ENCODE measurements at regions not wholly inside any gene's neighbourhood (a gene's known extent, or its start where the extent isn't known, plus 50 kb on each side); places are given as distances from the start of the nearest gene placed in this dataset.

DNA sequence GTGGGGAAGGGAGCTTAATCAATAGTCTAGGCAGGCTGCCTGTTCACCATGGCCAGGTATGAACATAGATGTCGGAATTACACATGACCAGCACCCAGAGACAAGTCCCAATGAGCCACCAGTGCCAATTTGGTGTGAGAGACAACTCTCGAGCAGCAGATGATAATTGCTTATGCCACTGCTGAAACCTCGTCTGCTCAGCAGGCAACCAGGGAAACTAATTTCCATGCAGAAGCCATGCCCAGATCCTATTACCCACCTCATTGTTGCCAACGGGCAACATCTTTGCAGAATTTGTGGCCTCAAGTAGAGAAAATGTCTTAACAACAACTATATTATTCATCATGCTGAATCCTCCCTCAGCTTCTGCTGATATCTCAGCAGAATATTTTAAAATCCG lies 84.9 kb downstream of the CGGBP1 start:
- no peaks in the 10 kb centered on the region for H3K36me3 ChIP-seq (ENCODE audit: control insufficient read depth in 4 of 4, insufficient read depth in 3 of 4, low read depth in 1 of 4, low read length in 3 of 4)
- TF ChIP-seq FOXA2 (IDR thresholded peaks at IDR 0.05), result no peak
- no peak for DNase-seq (ENCODE audit: low spot score)
- H3K27me3 ChIP-seq (ENCODE audit: control insufficient read depth in 4 of 4, insufficient read depth in 4 of 4, low read length in 3 of 4), result peaks cover 0 to 2% (median 0%) of the 10 kb centered on the region in 4 donors
- H3K27ac ChIP-seq (ENCODE audit: low read depth in 1 of 2, low read length in 2 of 2), result no peak overlapping the region
- H3K4me3 ChIP-seq (ENCODE audit: low read depth in 1 of 3, low read length in 3 of 3), result no peak overlapping the region
- no peak overlapping the region for H3K9ac ChIP-seq (ENCODE audit: low read depth in 1 of 2, low read length in 2 of 2)
- H3K9me3 ChIP-seq (ENCODE audit: control insufficient read depth in 4 of 4, low read length in 3 of 4), result no peaks in the 10 kb centered on the region
- 71% methylated on average over 5 of the region's 5 CpGs for WGBS
- no peaks in the 10 kb centered on the region for H3K4me1 ChIP-seq (ENCODE audit: control insufficient read depth in 4 of 4, insufficient read depth in 4 of 4, low read length in 3 of 4)

DNA sequence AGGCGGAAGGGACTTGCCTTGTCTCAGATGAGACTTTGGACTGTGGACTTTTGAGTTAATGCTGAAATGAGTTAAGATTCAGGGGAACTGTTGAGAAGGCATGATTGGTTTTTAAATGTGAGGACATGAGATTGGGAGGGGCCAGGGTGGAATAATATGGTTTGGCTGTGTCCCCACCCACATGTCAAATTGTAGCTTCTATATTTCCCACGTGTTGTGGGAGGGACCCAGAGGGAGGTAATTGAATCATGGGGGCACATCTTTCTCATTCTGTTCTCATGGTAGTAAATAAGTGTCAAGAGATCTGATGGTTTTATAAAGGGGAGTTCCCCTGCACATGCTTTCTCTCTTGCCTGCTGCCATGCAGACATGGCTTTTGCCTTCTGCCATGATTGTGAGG lies 89.2 kb downstream of the CGGBP1 start:
- H3K4me1 ChIP-seq (ENCODE audit: control insufficient read depth in 4 of 4, insufficient read depth in 4 of 4, low read length in 3 of 4), result no peaks in the 10 kb centered on the region
- no peaks in the 10 kb centered on the region for H3K36me3 ChIP-seq (ENCODE audit: control insufficient read depth in 4 of 4, insufficient read depth in 3 of 4, low read depth in 1 of 4, low read length in 3 of 4)
- 57% methylated on average over 2 of the region's 2 CpGs for WGBS
- no peak overlapping the region for H3K9ac ChIP-seq (ENCODE audit: low read depth in 1 of 2, low read length in 2 of 2)
- TF ChIP-seq, protein P1, sequence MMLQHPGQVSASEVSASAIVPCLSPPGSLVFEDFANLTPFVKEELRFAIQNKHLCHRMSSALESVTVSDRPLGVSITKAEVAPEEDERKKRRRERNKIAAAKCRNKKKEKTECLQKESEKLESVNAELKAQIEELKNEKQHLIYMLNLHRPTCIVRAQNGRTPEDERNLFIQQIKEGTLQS (IDR thresholded peaks at IDR 0.05), result no peak
- no peak for TF ChIP-seq EGR1 (IDR thresholded peaks at IDR 0.05; ENCODE audit: low read depth in 2 of 2)
- TF ChIP-seq GABPA (IDR thresholded peaks at IDR 0.05 in 1 of 2, conservative IDR thresholded peaks at IDR 0.05 in 1 of 2), result no peak
- no peak for TF ChIP-seq FOXA1 (IDR thresholded peaks at IDR 0.05)
- TF ChIP-seq, protein P2, sequence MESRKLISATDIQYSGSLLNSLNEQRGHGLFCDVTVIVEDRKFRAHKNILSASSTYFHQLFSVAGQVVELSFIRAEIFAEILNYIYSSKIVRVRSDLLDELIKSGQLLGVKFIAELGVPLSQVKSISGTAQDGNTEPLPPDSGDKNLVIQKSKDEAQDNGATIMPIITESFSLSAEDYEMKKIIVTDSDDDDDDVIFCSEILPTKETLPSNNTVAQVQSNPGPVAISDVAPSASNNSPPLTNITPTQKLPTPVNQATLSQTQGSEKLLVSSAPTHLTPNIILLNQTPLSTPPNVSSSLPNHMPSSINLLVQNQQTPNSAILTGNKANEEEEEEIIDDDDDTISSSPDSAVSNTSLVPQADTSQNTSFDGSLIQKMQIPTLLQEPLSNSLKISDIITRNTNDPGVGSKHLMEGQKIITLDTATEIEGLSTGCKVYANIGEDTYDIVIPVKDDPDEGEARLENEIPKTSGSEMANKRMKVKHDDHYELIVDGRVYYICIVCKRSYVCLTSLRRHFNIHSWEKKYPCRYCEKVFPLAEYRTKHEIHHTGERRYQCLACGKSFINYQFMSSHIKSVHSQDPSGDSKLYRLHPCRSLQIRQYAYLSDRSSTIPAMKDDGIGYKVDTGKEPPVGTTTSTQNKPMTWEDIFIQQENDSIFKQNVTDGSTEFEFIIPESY (IDR thresholded peaks at IDR 0.05), result no peak
- TF ChIP-seq, protein P3, sequence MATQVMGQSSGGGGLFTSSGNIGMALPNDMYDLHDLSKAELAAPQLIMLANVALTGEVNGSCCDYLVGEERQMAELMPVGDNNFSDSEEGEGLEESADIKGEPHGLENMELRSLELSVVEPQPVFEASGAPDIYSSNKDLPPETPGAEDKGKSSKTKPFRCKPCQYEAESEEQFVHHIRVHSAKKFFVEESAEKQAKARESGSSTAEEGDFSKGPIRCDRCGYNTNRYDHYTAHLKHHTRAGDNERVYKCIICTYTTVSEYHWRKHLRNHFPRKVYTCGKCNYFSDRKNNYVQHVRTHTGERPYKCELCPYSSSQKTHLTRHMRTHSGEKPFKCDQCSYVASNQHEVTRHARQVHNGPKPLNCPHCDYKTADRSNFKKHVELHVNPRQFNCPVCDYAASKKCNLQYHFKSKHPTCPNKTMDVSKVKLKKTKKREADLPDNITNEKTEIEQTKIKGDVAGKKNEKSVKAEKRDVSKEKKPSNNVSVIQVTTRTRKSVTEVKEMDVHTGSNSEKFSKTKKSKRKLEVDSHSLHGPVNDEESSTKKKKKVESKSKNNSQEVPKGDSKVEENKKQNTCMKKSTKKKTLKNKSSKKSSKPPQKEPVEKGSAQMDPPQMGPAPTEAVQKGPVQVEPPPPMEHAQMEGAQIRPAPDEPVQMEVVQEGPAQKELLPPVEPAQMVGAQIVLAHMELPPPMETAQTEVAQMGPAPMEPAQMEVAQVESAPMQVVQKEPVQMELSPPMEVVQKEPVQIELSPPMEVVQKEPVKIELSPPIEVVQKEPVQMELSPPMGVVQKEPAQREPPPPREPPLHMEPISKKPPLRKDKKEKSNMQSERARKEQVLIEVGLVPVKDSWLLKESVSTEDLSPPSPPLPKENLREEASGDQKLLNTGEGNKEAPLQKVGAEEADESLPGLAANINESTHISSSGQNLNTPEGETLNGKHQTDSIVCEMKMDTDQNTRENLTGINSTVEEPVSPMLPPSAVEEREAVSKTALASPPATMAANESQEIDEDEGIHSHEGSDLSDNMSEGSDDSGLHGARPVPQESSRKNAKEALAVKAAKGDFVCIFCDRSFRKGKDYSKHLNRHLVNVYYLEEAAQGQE (IDR thresholded peaks at IDR 0.05), result no peak
- no peak for TF ChIP-seq RAD21 (IDR thresholded peaks at IDR 0.05)
- DNase-seq (ENCODE audit: low spot score), result no peak
- no peak overlapping the region for H3K27ac ChIP-seq (ENCODE audit: low read depth in 1 of 2, low read length in 2 of 2)
- no peaks in the 10 kb centered on the region for H3K9me3 ChIP-seq (ENCODE audit: control insufficient read depth in 4 of 4, low read length in 3 of 4)
- H3K4me3 ChIP-seq (ENCODE audit: low read depth in 1 of 3, low read length in 3 of 3), result no peak overlapping the region
- H3K27me3 ChIP-seq (ENCODE audit: control insufficient read depth in 4 of 4, insufficient read depth in 4 of 4, low read length in 3 of 4), result no peaks in the 10 kb centered on the region

DNA sequence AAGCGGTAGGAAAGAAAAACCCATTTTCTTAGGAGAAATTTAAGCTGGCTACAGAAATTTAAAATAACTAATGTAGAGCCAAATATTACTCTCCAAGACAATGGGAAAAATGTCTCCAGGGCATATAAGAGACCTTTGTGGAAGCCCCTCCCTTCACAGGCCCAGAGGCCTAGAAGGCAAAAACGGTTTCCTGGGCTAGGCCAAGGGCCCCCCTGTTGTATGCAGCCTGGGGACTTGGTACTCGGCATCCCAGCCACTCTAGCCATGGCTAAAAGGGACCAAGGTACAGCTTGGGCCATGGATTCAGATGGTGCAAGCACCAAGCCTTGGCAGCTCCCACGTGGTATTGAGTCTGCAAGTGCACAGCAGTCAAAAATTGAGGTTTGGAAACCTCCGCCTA lies 90.1 kb downstream of the CGGBP1 start:
- Histone ChIP-seq H3K4me3 (ENCODE audit: low read depth in 1 of 3, low read length in 3 of 3) (no peak overlapping the region), H3K27me3 (ENCODE audit: control insufficient read depth in 4 of 4, insufficient read depth in 4 of 4, low read length in 3 of 4) (no peaks in the 10 kb centered on the region), H3K9me3 (ENCODE audit: control insufficient read depth in 4 of 4, low read length in 3 of 4) (no peaks in the 10 kb centered on the region), H3K36me3 (ENCODE audit: control insufficient read depth in 4 of 4, insufficient read depth in 3 of 4, low read depth in 1 of 4, low read length in 3 of 4) (no peaks in the 10 kb centered on the region), H3K9ac (ENCODE audit: low read depth in 1 of 2, low read length in 2 of 2) (no peak overlapping the region), H3K27ac (ENCODE audit: low read depth in 1 of 2, low read length in 2 of 2) (no peak overlapping the region), H3K4me1 (ENCODE audit: control insufficient read depth in 4 of 4, insufficient read depth in 4 of 4, low read length in 3 of 4) (no peaks in the 10 kb centered on the region)
- 78% methylated on average over 5 of the region's 5 CpGs for WGBS
- no peak for DNase-seq (ENCODE audit: low spot score)
- TF ChIP-seq TAF1 (conservative IDR thresholded peaks at IDR 0.05), result no peak
- TF ChIP-seq, protein P3 (IDR thresholded peaks at IDR 0.05), result no peak
- no peak for TF ChIP-seq JUND (IDR thresholded peaks at IDR 0.05)
- TF ChIP-seq RXRA (IDR thresholded peaks at IDR 0.05), result no peak
- no peak for TF ChIP-seq FOXA2 (IDR thresholded peaks at IDR 0.05)

Data from liver (tissue), 7 donors.